ENCODE measurements at regions not wholly inside any gene's neighbourhood (a gene's known extent, or its start where the extent isn't known, plus 50 kb on each side); places are given as distances from the start of the nearest gene placed in this dataset.
"Not testable (repeated sequence)": the region's sequence is repeated elsewhere in the genome, so short reads cannot be mapped to it uniquely, and the experiment has no call there.

DNA sequence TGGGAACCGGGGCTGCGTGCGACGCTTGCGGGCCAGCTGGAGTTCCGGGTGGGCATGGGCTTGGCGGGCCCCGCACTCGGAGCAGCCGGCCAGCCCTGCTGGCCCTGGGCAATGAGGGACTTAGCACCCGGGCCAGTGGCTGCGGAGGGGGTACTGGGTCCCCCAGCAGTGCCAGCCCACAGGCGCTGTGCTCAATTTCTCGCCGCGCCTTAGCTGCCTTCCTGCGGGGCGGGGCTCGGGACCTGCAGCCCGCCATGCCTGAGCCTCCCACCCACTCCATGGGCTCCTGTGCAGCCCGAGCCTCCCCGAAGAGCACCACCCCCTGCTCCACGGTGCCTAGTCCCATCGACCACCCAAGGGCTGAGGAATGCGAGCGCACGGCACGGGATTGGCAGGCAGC is 63.8 kb downstream of the PLXNA1 start:
- WGBS = 96% methylated on average over 28 of the region's 28 CpGs
- not testable (repeated sequence) for H3K36me3 ChIP-seq (ENCODE audit: insufficient read depth, low read length); H3K9me3 ChIP-seq (ENCODE audit: insufficient read depth, low read depth, low read length); H3K27me3 ChIP-seq (ENCODE audit: insufficient read depth, low read length); H3K4me3 ChIP-seq (ENCODE audit: low read length); H3K9ac ChIP-seq (ENCODE audit: low read depth, low read length); H3K27ac ChIP-seq (ENCODE audit: low read depth, low read length)
- H3K4me1 ChIP-seq (ENCODE audit: insufficient read depth, low read length) = peaks cover 11% of the 10 kb centered on the region

- WGBS = 87% methylated on average over 5 of the region's 5 CpGs
- H3K36me3 ChIP-seq (ENCODE audit: insufficient read depth, low read length) = no peaks in the 10 kb centered on the region
- H3K27ac ChIP-seq (ENCODE audit: low read depth, low read length) = no peak overlapping the region
Observed at GRCh38 chr3:127049393-127049792, 66.5 kb downstream of the PLXNA1 start.

GRCh38 chr3:127050733-127051132 is 67.8 kb downstream of the PLXNA1 start:
- Histone ChIP-seq H3K4me3 (ENCODE audit: low read length) (no peak overlapping the region), H3K9ac (ENCODE audit: low read depth, low read length) (no peak overlapping the region), H3K27me3 (ENCODE audit: insufficient read depth, low read length) (no peaks in the 10 kb centered on the region), H3K4me1 (ENCODE audit: insufficient read depth, low read length) (no peaks in the 10 kb centered on the region), H3K27ac (ENCODE audit: low read depth, low read length) (no peak overlapping the region), H3K9me3 (ENCODE audit: insufficient read depth, low read depth, low read length) (peaks cover 4% of the 10 kb centered on the region; the same call in 1 of the 2 replicates), H3K36me3 (ENCODE audit: insufficient read depth, low read length) (no peaks in the 10 kb centered on the region)
- 95% methylated on average over 7 of the region's 7 CpGs for whole genome bisulfite sequencing

More at GRCh38 chr3:127049393-127049792, 66.5 kb downstream of the PLXNA1 start:
- Histone ChIP-seq H3K4me1 (ENCODE audit: insufficient read depth, low read length) (peaks cover under 1% of the 10 kb centered on the region; the same call in 1 of the 2 replicates), H3K4me3 (ENCODE audit: low read length) (no peak overlapping the region), H3K27me3 (ENCODE audit: insufficient read depth, low read length) (no peaks in the 10 kb centered on the region), H3K9me3 (ENCODE audit: insufficient read depth, low read depth, low read length) (peaks cover 4% of the 10 kb centered on the region; the same call in 1 of the 2 replicates), H3K9ac (ENCODE audit: low read depth, low read length) (no peak overlapping the region)

GRCh38 chr3:127052121-127052561 is 69.2 kb downstream of the PLXNA1 start:
- H3K36me3 ChIP-seq (ENCODE audit: insufficient read depth, low read length) = no peaks in the 10 kb centered on the region
- 96% methylated on average over 15 of the region's 15 CpGs for WGBS
- H3K9ac ChIP-seq (ENCODE audit: low read depth, low read length) = no peak overlapping the region
- H3K4me1 ChIP-seq (ENCODE audit: insufficient read depth, low read length) = no peaks in the 10 kb centered on the region
- H3K4me3 ChIP-seq (ENCODE audit: low read length) = no peak overlapping the region
- no peak overlapping the region for H3K27ac ChIP-seq (ENCODE audit: low read depth, low read length)
- no peaks in the 10 kb centered on the region for H3K27me3 ChIP-seq (ENCODE audit: insufficient read depth, low read length)
- peaks cover 12% of the 10 kb centered on the region; the same call in 1 of the 2 replicates for H3K9me3 ChIP-seq (ENCODE audit: insufficient read depth, low read depth, low read length)

GRCh38 chr3:127053026-127053425 is 70.1 kb downstream of the PLXNA1 start:
- H3K9ac ChIP-seq (ENCODE audit: low read depth, low read length) = no peak overlapping the region
- no peaks in the 10 kb centered on the region for H3K36me3 ChIP-seq (ENCODE audit: insufficient read depth, low read length)
- H3K4me3 ChIP-seq (ENCODE audit: low read length) = no peak overlapping the region
- H3K4me1 ChIP-seq (ENCODE audit: insufficient read depth, low read length) = no peaks in the 10 kb centered on the region
- no peaks in the 10 kb centered on the region for H3K27me3 ChIP-seq (ENCODE audit: insufficient read depth, low read length)
- H3K9me3 ChIP-seq (ENCODE audit: insufficient read depth, low read depth, low read length) = peaks cover 14% of the 10 kb centered on the region; the same call in 1 of the 2 replicates
- no peak overlapping the region for H3K27ac ChIP-seq (ENCODE audit: low read depth, low read length)
- 92% methylated on average over 6 of the region's 6 CpGs for WGBS

DNA sequence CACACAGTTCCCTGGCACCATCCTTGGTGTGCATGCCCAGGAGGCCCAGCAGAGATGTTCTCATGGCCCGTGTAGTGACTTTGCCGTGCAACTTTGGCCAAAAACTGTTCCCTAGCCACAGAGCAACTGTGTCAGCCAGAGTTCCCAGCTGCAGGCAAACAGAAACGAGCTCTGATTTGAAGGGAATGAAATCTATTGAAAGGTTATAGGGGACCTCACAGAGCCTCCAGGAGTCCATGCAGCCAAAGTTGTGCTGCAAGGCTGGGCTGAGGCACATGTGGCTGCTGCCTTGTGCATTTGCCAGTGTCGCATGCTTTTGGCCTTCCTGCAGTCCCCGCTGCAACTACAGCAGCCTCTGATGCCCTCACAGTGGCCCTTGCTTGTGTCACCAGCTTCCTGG is 70.5 kb downstream of the PLXNA1 start:
- Histone ChIP-seq H3K9me3 (ENCODE audit: insufficient read depth, low read depth, low read length) (peaks cover 10% of the 10 kb centered on the region; the same call in 1 of the 2 replicates), H3K27me3 (ENCODE audit: insufficient read depth, low read length) (no peaks in the 10 kb centered on the region), H3K36me3 (ENCODE audit: insufficient read depth, low read length) (no peaks in the 10 kb centered on the region), H3K9ac (ENCODE audit: low read depth, low read length) (no peak overlapping the region), H3K4me3 (ENCODE audit: low read length) (no peak overlapping the region), H3K27ac (ENCODE audit: low read depth, low read length) (no peak overlapping the region), H3K4me1 (ENCODE audit: insufficient read depth, low read length) (no peaks in the 10 kb centered on the region)
- WGBS = 94% methylated on average over 5 of the region's 5 CpGs

DNA sequence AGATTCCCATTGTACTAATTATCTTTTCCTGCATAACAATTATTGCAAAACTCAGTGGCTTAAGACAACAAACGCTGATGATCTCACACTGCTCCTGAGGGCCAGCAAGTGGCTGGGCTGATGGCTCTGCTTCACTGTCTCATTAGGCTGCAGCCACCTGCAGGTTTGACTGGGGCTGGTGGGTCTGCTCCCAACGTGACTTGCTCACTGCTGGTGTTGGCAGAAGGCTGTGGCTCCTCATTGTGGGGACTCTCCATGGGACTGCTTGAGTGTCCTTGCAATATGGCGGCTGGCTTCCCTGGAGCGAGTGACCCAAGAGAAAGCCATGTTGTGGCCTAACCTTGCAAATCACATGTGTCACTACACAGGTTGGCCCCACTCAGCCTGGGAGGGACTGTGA is 71.1 kb downstream of the PLXNA1 start:
- Histone ChIP-seq H3K9me3 (ENCODE audit: insufficient read depth, low read depth, low read length) (0 out of 2 replicates have a peak, but pooled peaks cover 10% of the 10 kb centered on the region), H3K9ac (ENCODE audit: low read depth, low read length) (no peak overlapping the region), H3K4me1 (ENCODE audit: insufficient read depth, low read length) (no peaks in the 10 kb centered on the region), H3K4me3 (ENCODE audit: low read length) (no peak overlapping the region), H3K36me3 (ENCODE audit: insufficient read depth, low read length) (no peaks in the 10 kb centered on the region), H3K27me3 (ENCODE audit: insufficient read depth, low read length) (no peaks in the 10 kb centered on the region), H3K27ac (ENCODE audit: low read depth, low read length) (no peak overlapping the region)
- 81% methylated on average over 4 of the region's 4 CpGs for WGBS

- Histone ChIP-seq H3K27ac (ENCODE audit: low read depth, low read length) (no peak overlapping the region), H3K9ac (ENCODE audit: low read depth, low read length) (no peak overlapping the region), H3K4me1 (ENCODE audit: insufficient read depth, low read length) (no peaks in the 10 kb centered on the region), H3K27me3 (ENCODE audit: insufficient read depth, low read length) (no peaks in the 10 kb centered on the region), H3K4me3 (ENCODE audit: low read length) (no peak overlapping the region), H3K36me3 (ENCODE audit: insufficient read depth, low read length) (no peaks in the 10 kb centered on the region), H3K9me3 (ENCODE audit: insufficient read depth, low read depth, low read length) (0 out of 2 replicates have a peak, but pooled peaks cover 10% of the 10 kb centered on the region)
- WGBS = 90% methylated on average over 17 of the region's 17 CpGs
Observed at GRCh38 chr3:127056281-127056680, 73.4 kb downstream of the PLXNA1 start.

DNA sequence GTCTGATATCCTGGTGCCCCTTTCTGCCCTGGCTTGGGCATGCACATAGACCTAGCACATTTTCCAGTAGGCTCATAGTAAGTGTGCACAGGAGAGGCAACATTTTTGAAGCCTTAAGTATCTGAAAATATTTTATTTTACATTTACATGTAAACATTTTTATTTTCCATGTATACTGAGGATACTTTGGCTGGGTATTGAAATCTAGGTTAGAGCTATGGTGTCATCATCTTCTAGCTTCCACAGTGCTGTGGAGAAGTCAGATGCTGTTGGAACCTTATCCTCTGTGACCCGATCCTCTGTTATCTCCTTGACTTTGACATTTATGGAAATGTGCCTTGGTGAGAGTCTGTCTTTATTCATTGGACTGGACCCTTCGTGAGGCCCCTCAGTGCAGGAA is 74.1 kb downstream of the PLXNA1 start:
- no peak overlapping the region for H3K4me3 ChIP-seq (ENCODE audit: low read length)
- H3K36me3 ChIP-seq (ENCODE audit: insufficient read depth, low read length) = no peaks in the 10 kb centered on the region
- no peaks in the 10 kb centered on the region for H3K4me1 ChIP-seq (ENCODE audit: insufficient read depth, low read length)
- H3K9me3 ChIP-seq (ENCODE audit: insufficient read depth, low read depth, low read length) = 0 out of 2 replicates have a peak, but pooled peaks cover 10% of the 10 kb centered on the region
- H3K27ac ChIP-seq (ENCODE audit: low read depth, low read length) = no peak overlapping the region
- no peaks in the 10 kb centered on the region for H3K27me3 ChIP-seq (ENCODE audit: insufficient read depth, low read length)
- 86% methylated on average over 2 of the region's 2 CpGs for WGBS
- no peak overlapping the region for H3K9ac ChIP-seq (ENCODE audit: low read depth, low read length)

DNA sequence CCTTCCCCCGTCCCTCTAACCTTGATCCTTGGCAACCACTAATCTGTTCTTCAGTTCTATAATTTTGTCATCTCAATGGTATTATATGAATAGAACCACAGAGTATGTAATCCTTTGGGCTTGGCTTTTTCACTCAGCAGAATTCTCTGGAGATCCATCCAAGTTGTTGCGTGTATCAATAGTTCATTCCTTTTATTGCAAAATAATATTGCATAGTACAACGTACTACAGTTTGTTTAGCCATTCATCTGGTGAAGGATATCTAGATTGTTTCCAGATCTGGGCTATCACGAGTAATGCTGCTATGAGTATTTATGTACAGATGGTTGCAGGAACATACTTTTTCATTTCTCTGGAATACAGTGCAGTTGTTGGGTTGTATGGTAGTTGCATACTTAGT is 76.2 kb downstream of the PLXNA1 start:
- Histone ChIP-seq H3K9me3 (ENCODE audit: insufficient read depth, low read depth, low read length) (0 out of 2 replicates have a peak, but pooled peaks cover 10% of the 10 kb centered on the region), H3K27me3 (ENCODE audit: insufficient read depth, low read length) (no peaks in the 10 kb centered on the region), H3K36me3 (ENCODE audit: insufficient read depth, low read length) (no peaks in the 10 kb centered on the region), H3K4me3 (ENCODE audit: low read length) (no peak overlapping the region), H3K27ac (ENCODE audit: low read depth, low read length) (no peak overlapping the region), H3K4me1 (ENCODE audit: insufficient read depth, low read length) (no peaks in the 10 kb centered on the region), H3K9ac (ENCODE audit: low read depth, low read length) (no peak overlapping the region)
- WGBS = 95% methylated on average over 4 of the region's 4 CpGs

GRCh38 chr3:127061641-127062040 is 78.7 kb downstream of the PLXNA1 start:
- Histone ChIP-seq H3K4me1 (ENCODE audit: insufficient read depth, low read length) (no peaks in the 10 kb centered on the region), H3K36me3 (ENCODE audit: insufficient read depth, low read length) (no peaks in the 10 kb centered on the region), H3K9me3 (ENCODE audit: insufficient read depth, low read depth, low read length) (0 out of 2 replicates have a peak, but pooled peaks cover 8% of the 10 kb centered on the region), H3K4me3 (ENCODE audit: low read length) (no peak overlapping the region), H3K9ac (ENCODE audit: low read depth, low read length) (no peak overlapping the region), H3K27ac (ENCODE audit: low read depth, low read length) (no peak overlapping the region), H3K27me3 (ENCODE audit: insufficient read depth, low read length) (no peaks in the 10 kb centered on the region)
- WGBS = 67% methylated on average over 6 of the region's 6 CpGs

GRCh38 chr3:127062926-127063325 is 80.0 kb downstream of the PLXNA1 start:
- H3K27me3 ChIP-seq (ENCODE audit: insufficient read depth, low read length) = no peaks in the 10 kb centered on the region
- H3K9ac ChIP-seq (ENCODE audit: low read depth, low read length) = no peak overlapping the region
- H3K36me3 ChIP-seq (ENCODE audit: insufficient read depth, low read length) = no peaks in the 10 kb centered on the region
- H3K27ac ChIP-seq (ENCODE audit: low read depth, low read length) = no peak overlapping the region
- 90% methylated on average over 13 of the region's 13 CpGs for WGBS
- no peak overlapping the region for H3K4me3 ChIP-seq (ENCODE audit: low read length)
- no peaks in the 10 kb centered on the region for H3K4me1 ChIP-seq (ENCODE audit: insufficient read depth, low read length)
- H3K9me3 ChIP-seq (ENCODE audit: insufficient read depth, low read depth, low read length) = no peaks in the 10 kb centered on the region

Measured in HUES64 (cell line).